Panc1 (cell line): ENCODE measurements at regions not wholly inside any gene's neighbourhood (a gene's known extent, or its start where the extent isn't known, plus 50 kb on each side); places are given as distances from the start of the nearest gene placed in this dataset.
"Not testable (repeated sequence)": the region's sequence is repeated elsewhere in the genome, so short reads cannot be mapped to it uniquely, and the experiment has no call there.

Source experiments
- ATAC-seq: fragments of 200-7000 bp; cut with Tn5 transposase; 2 replicates; pipeline ENCODE4 v1.9.1; 2020; ENCODE audit warnings: mild to moderate bottlenecking, moderate library complexity
- BruUV-seq: library from RNA; stranded (reverse); fragments of 400-500 nt; replicated peaks from 2 replicates; lab custom pipeline; 2021; lab: Mats Ljungman, UMichigan
- CTCF ChIA-PET: fragments of 300-600 bp; sonication (Branson Sonifier 250); formaldehyde crosslinking; loops from one replicate; lab custom pipeline; 2022; ENCODE audit warnings: antibody characterized with exemption; lab: Charles Lee
- POLR2A ChIA-PET: fragments of 300-600 bp; sonication (Branson Sonifier 250); formaldehyde crosslinking; loops from one replicate; lab custom pipeline; 2022; ENCODE audit warnings: antibody characterized with exemption; lab: Charles Lee
- DNase-seq: peaks from one replicate; pipeline ENCODE4 v3.0.0-alpha.2; 2010; ENCODE audit warnings: low read depth, low spot score
- H3K27ac ChIP-seq: 2 replicates; pipeline ENCODE4 v1.5.1; 2011; ENCODE audit warnings: mild to moderate bottlenecking, low read length, inconsistent platforms
- H3K27me3 ChIP-seq: fragments of 200-500 bp; sonication (Bioruptor generic); 2 replicates; pipeline ENCODE4 v1.6.0; 2014; ENCODE audit warnings: low read length, inconsistent platforms; ENCODE audit not compliant: control insufficient read depth, insufficient read depth
- H3K36me3 ChIP-seq: fragments of 200-500 bp; sonication (Bioruptor generic); 2 replicates; pipeline ENCODE4 v1.5.1; 2014; ENCODE audit warnings: inconsistent platforms, mild to moderate bottlenecking, low read length, moderate library complexity; ENCODE audit not compliant: control insufficient read depth, insufficient read depth
- H3K4me1 ChIP-seq: 2 replicates; pipeline ENCODE4 v1.5.1; 2011; ENCODE audit warnings: inconsistent platforms, mild to moderate bottlenecking, low read length, moderate library complexity; ENCODE audit not compliant: control insufficient read depth, insufficient read depth
- H3K4me3 ChIP-seq, 2 experiments: 2 replicates each; pipeline ENCODE4 v1.5.1; 2011 to 2012; ENCODE audit warnings: low read depth in 2 of 2, low read length in 2 of 2, mild to moderate bottlenecking in 2 of 2, inconsistent platforms in 1 of 2, moderate library complexity in 1 of 2
- H3K9me3 ChIP-seq: fragments of 200-500 bp; sonication (Bioruptor generic); 2 replicates; pipeline ENCODE4 v1.5.1; 2014; ENCODE audit warnings: low read depth, mild to moderate bottlenecking, inconsistent platforms, low read length, moderate library complexity; ENCODE audit not compliant: control insufficient read depth, insufficient read depth
- CTCF ChIP-seq: fragments of 450-650 bp; IDR thresholded peaks from 2 replicates; pipeline ENCODE4 v1.5.1; 2017; ENCODE audit warnings: mild to moderate bottlenecking
- POLR2AphosphoS5 ChIP-seq: IDR thresholded peaks from 2 replicates; pipeline ENCODE4 v1.6.1; 2012; ENCODE audit warnings: mild to moderate bottlenecking, low read depth, low read length, moderate library complexity
- REST ChIP-seq, 2 experiments: IDR thresholded peaks; 2 replicates each; pipeline ENCODE4 v1.6.1; 2011 to 2012; ENCODE audit warnings: low read depth in 2 of 2, control low read depth in 1 of 2, low read length in 1 of 2, mild to moderate bottlenecking in 1 of 2, moderate library complexity in 1 of 2; ENCODE audit not compliant: insufficient read depth in 1 of 2
- SIN3A ChIP-seq: IDR thresholded peaks from 2 replicates; pipeline ENCODE4 v1.6.1; 2012; ENCODE audit warnings: low read depth, mild to moderate bottlenecking, low read length, moderate library complexity, borderline replicate concordance; ENCODE audit not compliant: insufficient read depth
- TCF7L2 ChIP-seq: IDR thresholded peaks from 2 replicates; pipeline ENCODE4 v1.6.1; 2011; ENCODE audit warnings: mild to moderate bottlenecking, low read depth, low read length, inconsistent platforms
- in situ Hi-C: cut with HindIII; loops from 2 replicates; pipeline ENCODE4 v1.10.0; 2016; ENCODE audit warnings: low sequenced_read_pairs, low pct_unique_long_range_greater_than_20kb
- intact Hi-C: fragments of 100-400 bp; cut with micrococcal nuclease; formaldehyde crosslinking; loops from one replicate; pipeline ENCODE4 v1.10.0; 2022; ENCODE audit not compliant: unreplicated experiment

GRCh38 chr20:48400009-48400408, 427.8 kb downstream of the PREX1 start:
- POLR2A ChIA-PET, result no interaction called here
- CTCF ChIA-PET, result no interaction called here
- TF ChIP-seq CTCF, result no peak
- no peak for TF ChIP-seq REST (IDR thresholded peaks at IDR 0.05; ENCODE audit: insufficient read depth in 1 of 2, low read depth in 2 of 2, low read length in 1 of 2)
- TF ChIP-seq SIN3A, result no peak
- TF ChIP-seq POLR2AphosphoS5, result no peak
- no peak for TF ChIP-seq TCF7L2
- Histone ChIP-seq H3K27me3 (peaks cover 12% of the 10 kb centered on the region), H3K36me3 (no peaks in the 10 kb centered on the region), H3K4me1 (no peaks in the 10 kb centered on the region; the same call in 1 of the 2 replicates), H3K27ac (no peak overlapping the region), H3K4me3 (no peak overlapping the region), H3K9me3 (no peaks in the 10 kb centered on the region)
- in situ Hi-C loops, result no loop called here
- no TSS peak for BruUV-seq
- intact Hi-C loops, result no loop called here
- ATAC-seq (no peak), DNase-seq (no peak)

- ATAC-seq (no peak), DNase-seq (no peak)
- intact Hi-C loops (no loop called here), in situ Hi-C loops (no loop called here)
- H3K9me3 ChIP-seq, result no peaks in the 10 kb centered on the region
- CTCF ChIA-PET, result no interaction called here
- BruUV-seq, result no TSS peak
- H3K4me1 ChIP-seq, result no peaks in the 10 kb centered on the region; the same call in 1 of the 2 replicates
- TF ChIP-seq CTCF, result no peak
- no peak for TF ChIP-seq POLR2AphosphoS5
- POLR2A ChIA-PET, result no interaction called here
- no peak overlapping the region for H3K27ac ChIP-seq
- H3K4me3 ChIP-seq, result no peak overlapping the region
- no peaks in the 10 kb centered on the region for H3K36me3 ChIP-seq
- H3K27me3 ChIP-seq, result peaks cover 12% of the 10 kb centered on the region
These were observed 429.0 kb downstream of the PREX1 start for GRCh38 chr20:48398506-48399449.

GRCh38 chr20:48396981-48397861, 430.6 kb downstream of the PREX1 start:
- H3K9me3 ChIP-seq, intact Hi-C loops, H3K4me3 ChIP-seq, DNase-seq, ATAC-seq, H3K36me3 ChIP-seq, CTCF ChIA-PET, in situ Hi-C loops, H3K27me3 ChIP-seq, BruUV-seq, H3K4me1 ChIP-seq, H3K27ac ChIP-seq: not testable (repeated sequence)
- POLR2A ChIA-PET, result interaction anchor here (0.6 kb wide), 1 partner anchor 13 kb away, joined by 3 read pairs; no protein-coding TSS in a partner anchor
